K562 (cell line): ENCODE measurements at regions not wholly inside any gene's neighbourhood (a gene's known extent, or its start where the extent isn't known, plus 50 kb on each side); places are given as distances from the start of the nearest gene placed in this dataset.

Experiments used
- ATAC-seq: fragments of 200-7000 bp; cut with Tn5 transposase; 3 replicates; pipeline ENCODE4 v1.9.1; 2020; ENCODE audit warnings: moderate library complexity
- BruUV-seq: library from RNA; stranded (reverse); fragments of 400-500 nt; replicated peaks from 2 replicates; lab custom pipeline; 2021; lab: Mats Ljungman, UMichigan
- CTCF ChIA-PET: fragments of 300-600 bp; formaldehyde crosslinking; extraction: SDS; loops from one replicate; lab custom pipeline; 2021; ENCODE audit warnings: low intra/inter-chr PET ratio; lab: Yijun Ruan, JAX
- POLR2A ChIA-PET: fragments of 300-600, 350-650 bp; sonication (Branson Sonifier 250); formaldehyde crosslinking; extraction: SDS; loops from one replicate; lab custom pipeline; 2021; ENCODE audit warnings: antibody characterized with exemption, inconsistent platforms; lab: Yijun Ruan, JAX
- DNase-seq, 4 experiments: peaks; one replicate each; pipeline versions ENCODE4 v3.0.0 to v3.0.0-alpha.2; 2011 to 2018; ENCODE audit warnings: low spot score in 3 of 4, mixed read lengths in 3 of 4; ENCODE audit errors: extremely low read depth in 1 of 4
- FAIRE-seq: peaks from 2 replicates; lab custom pipeline; 2011; peaks lifted over from hg19 to GRCh38; lab: Jason Lieb, UNC
- H2AFZ ChIP-seq: 2 replicates; pipeline ENCODE4 v1.6.0; 2011; ENCODE audit warnings: low read depth, low read length, control low read depth, inconsistent platforms
- H3K27ac ChIP-seq: fragments of 200-600 bp; 3 replicates; pipeline ENCODE4 v1.8.0; 2011; ENCODE audit warnings: low read depth, mild to moderate bottlenecking, control low read depth, inconsistent platforms, low read length, moderate library complexity, mixed read lengths; ENCODE audit errors: extremely low read depth
- H3K27me3 ChIP-seq, 2 experiments: fragments of 300-600 bp in 1 of 2; 2 replicates in 1 of 2; 3 replicates in 1 of 2; pipeline versions ENCODE4 v1.6.0 to v1.8.0; 2011; ENCODE audit warnings: inconsistent platforms in 2 of 2, low read length in 2 of 2, mild to moderate bottlenecking in 1 of 2, mixed read lengths in 1 of 2, moderate library complexity in 1 of 2; ENCODE audit not compliant: control insufficient read depth in 2 of 2, insufficient read depth in 2 of 2
- H3K36me3 ChIP-seq: fragments of 300-600 bp; 3 replicates; pipeline ENCODE4 v1.8.0; 2011; ENCODE audit warnings: mild to moderate bottlenecking, low read length, inconsistent platforms; ENCODE audit not compliant: control insufficient read depth, insufficient read depth
- H3K4me1 ChIP-seq, 2 experiments: fragments of 200-600 bp in 1 of 2; replicated peaks in 1 of 2; 2 replicates in 1 of 2; 3 replicates in 1 of 2; pipeline versions ENCODE4 v1.5.1 to v1.8.0; 2011; ENCODE audit warnings: inconsistent platforms in 2 of 2, low read length in 2 of 2, mild to moderate bottlenecking in 1 of 2, mixed read lengths in 1 of 2, moderate library complexity in 1 of 2; ENCODE audit not compliant: control insufficient read depth in 2 of 2, insufficient read depth in 2 of 2
- H3K4me2 ChIP-seq: 2 replicates; pipeline ENCODE4 v1.6.1; 2011; ENCODE audit warnings: low read length, control low read depth, inconsistent platforms, mixed read lengths; ENCODE audit not compliant: insufficient read depth
- H3K4me3 ChIP-seq: fragments of 200-600 bp; sonication (generic), shearing (Covaris generic); 2 replicates; pipeline ENCODE4 v1.5.1; 2016; ENCODE audit warnings: control low read depth, inconsistent platforms
- H3K79me2 ChIP-seq: fragments of 200-600 bp; 3 replicates; pipeline ENCODE4 v1.8.0; 2011; ENCODE audit warnings: low read length, inconsistent platforms; ENCODE audit not compliant: control insufficient read depth, insufficient read depth
- H3K9ac ChIP-seq, 2 experiments: 2 replicates each; pipeline versions ENCODE4 v1.6.0 to v1.6.1; 2011; ENCODE audit warnings: low read depth in 2 of 2, low read length in 2 of 2, control low read depth in 1 of 2, inconsistent platforms in 1 of 2, mild to moderate bottlenecking in 1 of 2, mixed read lengths in 1 of 2; ENCODE audit not compliant: insufficient read depth in 1 of 2
- H3K9me1 ChIP-seq: one replicate; pipeline ENCODE4 v1.6.0; 2011; ENCODE audit warnings: inconsistent platforms, mild to moderate bottlenecking, low read length, moderate library complexity; ENCODE audit not compliant: control insufficient read depth, insufficient read depth
- H3K9me3 ChIP-seq: replicated peaks from 2 replicates; pipeline ENCODE4 v1.5.1; 2011; ENCODE audit warnings: low read depth, low read length, inconsistent platforms; ENCODE audit not compliant: control insufficient read depth, insufficient read depth
- H4K20me1 ChIP-seq: replicated peaks from 2 replicates; pipeline ENCODE4 v1.6.1; 2011; ENCODE audit warnings: low read length, inconsistent platforms, mixed read lengths; ENCODE audit not compliant: control insufficient read depth, insufficient read depth
- ATF6 ChIP-seq: sonication (generic); formaldehyde crosslinking; IDR thresholded peaks from 2 replicates; pipeline ENCODE4 v1.4.0; 2020; ENCODE audit warnings: mild to moderate bottlenecking, missing genetic modification reagents
- BMI1 ChIP-seq: fragments of 150-350 bp; IDR thresholded peaks from 2 replicates; pipeline ENCODE4 v1.6.1; 2014; ENCODE audit warnings: low read length
- BRD4 ChIP-seq: fragments of 200-600 bp; sonication (generic); IDR thresholded peaks from 2 replicates; pipeline ENCODE4 v1.6.1; 2017; ENCODE audit warnings: inconsistent platforms
- CTCFL ChIP-seq: IDR thresholded peaks from 2 replicates; pipeline ENCODE4 v1.6.1; 2011; ENCODE audit warnings: borderline replicate concordance, low read depth, mild to moderate bottlenecking, moderate library complexity, low read length; ENCODE audit not compliant: insufficient read depth, poor library complexity, severe bottlenecking
- E2F5 ChIP-seq: sonication (generic); formaldehyde crosslinking; IDR thresholded peaks from 2 replicates; pipeline ENCODE4 v1.8.0; 2022; ENCODE audit warnings: mild to moderate bottlenecking, missing genetic modification reagents
- FOXK2 ChIP-seq, 2 experiments: fragments of 450-650 bp; IDR thresholded peaks in 1 of 2; conservative IDR thresholded peaks in 1 of 2; 2 replicates each; pipeline ENCODE4 v1.6.1; 2016; ENCODE audit warnings: low read depth in 2 of 2, mild to moderate bottlenecking in 1 of 2
- GTF2A2 ChIP-seq: IDR thresholded peaks from 2 replicates; pipeline ENCODE4 v1.6.1; 2016; ENCODE audit warnings: mild to moderate bottlenecking, missing genetic modification characterization, missing compliant biosample characterization
- HCFC1 ChIP-seq: IDR thresholded peaks from 2 replicates; pipeline ENCODE4 v1.6.1; 2012; ENCODE audit warnings: low read depth, low read length, improper control_type of control experiment
- KLF1 ChIP-seq: fragments of 450-650 bp; IDR thresholded peaks from 2 replicates; pipeline ENCODE4 v1.6.1; 2016; ENCODE audit warnings: missing genetic modification characterization, missing compliant biosample characterization
- MEF2D ChIP-seq: conservative IDR thresholded peaks from 2 replicates; pipeline ENCODE4 v1.6.1; 2016; ENCODE audit warnings: low read depth, missing genetic modification characterization, missing compliant biosample characterization
- NFRKB ChIP-seq: fragments of 450-650 bp; IDR thresholded peaks from 2 replicates; pipeline ENCODE4 v1.6.1; 2016; ENCODE audit warnings: low read depth
- POLR2H ChIP-seq: IDR thresholded peaks from 2 replicates; pipeline ENCODE4 v1.6.1; 2016; ENCODE audit warnings: missing genetic modification characterization, low read depth, mild to moderate bottlenecking, control low read depth, missing compliant biosample characterization, moderate library complexity
- PURB ChIP-seq: sonication (generic); formaldehyde crosslinking; IDR thresholded peaks from 2 replicates; pipeline ENCODE4 v1.9.0; 2021; ENCODE audit warnings: low read depth, mild to moderate bottlenecking, missing genetic modification reagents
- SP1 ChIP-seq: sonication (generic); formaldehyde crosslinking; IDR thresholded peaks from 2 replicates; pipeline ENCODE4 v1.8.1; 2022; ENCODE audit warnings: mild to moderate bottlenecking, missing genetic modification reagents
- ZBTB1 ChIP-seq: sonication (generic); formaldehyde crosslinking; IDR thresholded peaks from 2 replicates; pipeline ENCODE4 v1.8.1; 2023; ENCODE audit warnings: missing genetic modification reagents, low read depth, mild to moderate bottlenecking, borderline replicate concordance
- ZBTB9 ChIP-seq: fragments of 450-650 bp; formaldehyde crosslinking; IDR thresholded peaks from 2 replicates; pipeline ENCODE4 v1.4.0; 2020; ENCODE audit warnings: mild to moderate bottlenecking, moderate library complexity
- whole genome bisulfite sequencing: fragments of 100-300 bp; shearing (Covaris generic); methylation state at CpG from one replicate; pipeline ENCODE4 v1.1.6; 2016; ENCODE audit warnings: low coverage, mixed read lengths; ENCODE audit not compliant: insufficient coverage; ENCODE audit errors: missing lambda C conversion rate; 5-methylcytosine and 5-hydroxymethylcytosine counted together
- in situ Hi-C: fragments of 300-500 bp; cut with MboI; formaldehyde crosslinking; loops from 4 replicates; pipeline ENCODE4 v1.15.0; 2018; ENCODE audit warnings: inconsistent platforms, mixed read lengths
- intact Hi-C: fragments of 100-400 bp; cut with micrococcal nuclease; formaldehyde crosslinking; loops from 2 replicates; pipeline ENCODE4 v1.14.2; 2022

- Histone ChIP-seq H3K27me3 (peaks cover 4 to 17% of the 10 kb centered on the region in 2 experiments; a peak in 3 of 5 replicates), H3K9me3 (no peaks in the 10 kb centered on the region), H3K4me3 (no peak overlapping the region), H3K4me1 (no peaks in the 10 kb centered on the region), H3K36me3 (no peaks in the 10 kb centered on the region), H3K9ac (no peak overlapping the region), H2AFZ (no peak overlapping the region), H3K27ac (no peak overlapping the region), H3K9me1 (no peaks in the 10 kb centered on the region), H4K20me1 (no peaks in the 10 kb centered on the region), H3K4me2 (no peak overlapping the region), H3K79me2 (no peaks in the 10 kb centered on the region)
- ATAC-seq (no peak), DNase-seq (no peak), FAIRE-seq (no peak)
- POLR2A ChIA-PET: no interaction called here
- WGBS: 0% methylated on average over 3 of the region's 3 CpGs
- CTCF ChIA-PET: no interaction called here
- in situ Hi-C loops: no loop called here
- no TSS peak for BruUV-seq
- intact Hi-C loops: no loop called here
- TF ChIP-seq POLR2H (no peak), ZBTB1 (CRISPR knock-in tag) (no peak), BMI1 (no peak), MEF2D (no peak), ZBTB9 (CRISPR knock-in tag) (no peak), KLF1 (tag) (no peak), GTF2A2 (tag) (no peak), NFRKB (no peak), FOXK2 (conservative IDR thresholded peaks at IDR 0.05 in 1 of 2, IDR thresholded peaks at IDR 0.05 in 1 of 2; ENCODE audit: low read depth in 2 of 2) (no peak), BRD4 (no peak), ATF6 (CRISPR knock-in tag) (no peak), SP1 (CRISPR knock-in tag) (no peak), PURB (CRISPR knock-in tag) (no peak), CTCFL (no peak), E2F5 (CRISPR knock-in tag) (no peak), HCFC1 (no peak)
Observed at GRCh38 chr14:76673261-76673660, 88.0 kb upstream of the VASH1 start.
